Peyer's patch (tissue), 4 donors: ENCODE measurements at regions not wholly inside any gene's neighbourhood (a gene's known extent, or its start where the extent isn't known, plus 50 kb on each side); places are given as distances from the start of the nearest gene placed in this dataset.

Experiments used
- POLR2A ChIP-seq, 2 donors: fragments of 450-650 bp; IDR thresholded peaks; one replicate each; pipeline ENCODE4 v1.5.1; 2017; ENCODE audit warnings: antibody characterized with exemption in 2 of 2, mild to moderate bottlenecking in 2 of 2, moderate library complexity in 2 of 2
- TF ChIP-seq, protein P1 (sequence below), 6 experiments: fragments of 450-650 bp in 4 of 6; fragments of 200-600 bp in 2 of 6; sonication (generic) in 1 of 6; IDR thresholded peaks; one replicate each; pipeline ENCODE4 v1.5.1; 2017 to 2019; ENCODE audit warnings: antibody characterized with exemption in 6 of 6, mild to moderate bottlenecking in 3 of 6, moderate library complexity in 1 of 6

DNA sequence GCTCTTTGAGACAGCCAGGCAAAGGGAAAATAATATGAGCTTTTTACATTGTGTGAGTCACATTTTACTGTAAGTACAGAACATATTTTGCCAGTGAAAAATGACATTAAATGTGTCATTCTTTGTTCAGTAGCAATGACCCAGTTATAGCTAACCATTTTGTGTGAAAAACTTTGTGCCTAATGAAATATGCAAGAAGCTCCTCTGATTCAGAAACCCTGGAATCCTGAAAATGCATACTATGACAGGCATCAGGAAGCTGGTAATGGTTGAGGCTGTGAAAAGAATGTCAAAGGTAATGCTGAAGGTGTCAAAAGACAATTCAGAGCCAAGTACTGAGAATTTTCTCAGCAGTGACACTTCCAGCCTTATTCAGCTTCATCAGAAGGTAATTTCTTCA lies 549.5 kb upstream of the SMIM31 start:
- TF ChIP-seq, protein P1, sequence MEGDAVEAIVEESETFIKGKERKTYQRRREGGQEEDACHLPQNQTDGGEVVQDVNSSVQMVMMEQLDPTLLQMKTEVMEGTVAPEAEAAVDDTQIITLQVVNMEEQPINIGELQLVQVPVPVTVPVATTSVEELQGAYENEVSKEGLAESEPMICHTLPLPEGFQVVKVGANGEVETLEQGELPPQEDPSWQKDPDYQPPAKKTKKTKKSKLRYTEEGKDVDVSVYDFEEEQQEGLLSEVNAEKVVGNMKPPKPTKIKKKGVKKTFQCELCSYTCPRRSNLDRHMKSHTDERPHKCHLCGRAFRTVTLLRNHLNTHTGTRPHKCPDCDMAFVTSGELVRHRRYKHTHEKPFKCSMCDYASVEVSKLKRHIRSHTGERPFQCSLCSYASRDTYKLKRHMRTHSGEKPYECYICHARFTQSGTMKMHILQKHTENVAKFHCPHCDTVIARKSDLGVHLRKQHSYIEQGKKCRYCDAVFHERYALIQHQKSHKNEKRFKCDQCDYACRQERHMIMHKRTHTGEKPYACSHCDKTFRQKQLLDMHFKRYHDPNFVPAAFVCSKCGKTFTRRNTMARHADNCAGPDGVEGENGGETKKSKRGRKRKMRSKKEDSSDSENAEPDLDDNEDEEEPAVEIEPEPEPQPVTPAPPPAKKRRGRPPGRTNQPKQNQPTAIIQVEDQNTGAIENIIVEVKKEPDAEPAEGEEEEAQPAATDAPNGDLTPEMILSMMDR (IDR thresholded peaks at IDR 0.05), result no peak
- no peak for TF ChIP-seq POLR2A (IDR thresholded peaks at IDR 0.05)
